DMS79 treated with DMSO at 0.1 percent for 48 hours (cell line): ENCODE measurements at regions not wholly inside any gene's neighbourhood (a gene's known extent, or its start where the extent isn't known, plus 50 kb on each side); places are given as distances from the start of the nearest gene placed in this dataset.

Source experiments
- DNase-seq: peaks from one replicate; lab custom pipeline; 2025; lab: John Stamatoyannopoulos, UW

- no peak for DNase-seq
These were observed 157.6 kb upstream of the PLXNA4 start for GRCh38 chr7:132733860-132734259.

GRCh38 chr7:132732321-132732865, 156.1 kb upstream of the PLXNA4 start:
- no peak for DNase-seq

- DNase-seq: no peak
These were observed 153.8 kb upstream of the PLXNA4 start for GRCh38 chr7:132730105-132730504.

GRCh38 chr7:132723506-132724081, 147.3 kb upstream of the PLXNA4 start:
- no peak for DNase-seq

- DNase-seq: no peak
These were observed 144.6 kb upstream of the PLXNA4 start for GRCh38 chr7:132720835-132721234.

GRCh38 chr7:132713893-132714292, 137.6 kb upstream of the PLXNA4 start:
- no peak for DNase-seq

GRCh38 chr7:132709971-132710567, 133.8 kb upstream of the PLXNA4 start:
- DNase-seq: no peak

GRCh38 chr7:132708470-132708869, 132.2 kb upstream of the PLXNA4 start:
- no peak for DNase-seq

GRCh38 chr7:132705146-132705545, 128.9 kb upstream of the PLXNA4 start:
- peak; percentile 56 for DNase-seq

GRCh38 chr7:132703742-132704141, 127.5 kb upstream of the PLXNA4 start:
- no peak for DNase-seq

- no peak for DNase-seq
These were observed 120.7 kb upstream of the PLXNA4 start for GRCh38 chr7:132697003-132697402.

- DNase-seq: no peak
These were observed 120.1 kb upstream of the PLXNA4 start for GRCh38 chr7:132696332-132696731.

GRCh38 chr7:132691201-132691600, 114.9 kb upstream of the PLXNA4 start:
- DNase-seq: no peak

- DNase-seq: no peak
These were observed 113.9 kb upstream of the PLXNA4 start for GRCh38 chr7:132690174-132690573.

- no peak for DNase-seq
These were observed 111.7 kb upstream of the PLXNA4 start for GRCh38 chr7:132687981-132688383.

GRCh38 chr7:132687016-132687415, 110.7 kb upstream of the PLXNA4 start:
- DNase-seq: no peak

- no peak for DNase-seq
These were observed 109.0 kb upstream of the PLXNA4 start for GRCh38 chr7:132685277-132685676.

- no peak for DNase-seq
These were observed 107.8 kb upstream of the PLXNA4 start for GRCh38 chr7:132683896-132684690.

- DNase-seq: no peak
These were observed 105.7 kb upstream of the PLXNA4 start for GRCh38 chr7:132681951-132682350.

- no peak for DNase-seq
These were observed 104.3 kb upstream of the PLXNA4 start for GRCh38 chr7:132680590-132680989.

GRCh38 chr7:132678656-132679055, 102.4 kb upstream of the PLXNA4 start:
- no peak for DNase-seq

GRCh38 chr7:132677918-132678317, 101.6 kb upstream of the PLXNA4 start:
- DNase-seq: no peak
